ENCODE measurements at regions not wholly inside any gene's neighbourhood (a gene's known extent, or its start where the extent isn't known, plus 50 kb on each side); places are given as distances from the start of the nearest gene placed in this dataset.

GRCh38 chr14:25944020-25944419, 653.8 kb downstream of the NOVA1 start:
- TF ChIP-seq CTCF (conservative IDR thresholded peaks at IDR 0.05), result no peak
- no peak overlapping the region for H3K27ac ChIP-seq

GRCh38 chr14:25943329-25943728, 654.5 kb downstream of the NOVA1 start:
- H3K27ac ChIP-seq, result no peak overlapping the region
- no peak; the same call in 1 of the 2 replicates for TF ChIP-seq CTCF (conservative IDR thresholded peaks at IDR 0.05)

GRCh38 chr14:25942090-25942489, 655.7 kb downstream of the NOVA1 start:
- H3K27ac ChIP-seq, result no peak overlapping the region
- no peak for TF ChIP-seq CTCF (conservative IDR thresholded peaks at IDR 0.05)

GRCh38 chr14:25933731-25934130, 664.1 kb downstream of the NOVA1 start:
- no peak overlapping the region for H3K27ac ChIP-seq
- TF ChIP-seq CTCF (conservative IDR thresholded peaks at IDR 0.05), result no peak

GRCh38 chr14:25929881-25930615, 667.8 kb downstream of the NOVA1 start:
- no peak overlapping the region for H3K27ac ChIP-seq
- TF ChIP-seq CTCF (conservative IDR thresholded peaks at IDR 0.05), result no peak

- H3K27ac ChIP-seq, result no peak overlapping the region
These were observed 686.0 kb downstream of the NOVA1 start for GRCh38 chr14:25911831-25912230.

More at GRCh38 chr14:25911831-25912230, 686.0 kb downstream of the NOVA1 start:
- TF ChIP-seq CTCF (conservative IDR thresholded peaks at IDR 0.05), result no peak

All from VCaP (cell line).